ENCODE measurements at regions not wholly inside any gene's neighbourhood (a gene's known extent, or its start where the extent isn't known, plus 50 kb on each side); places are given as distances from the start of the nearest gene placed in this dataset.

- no peak for DNase-seq (ENCODE audit: low spot score)
- no peaks in the 10 kb centered on the region for H3K36me3 ChIP-seq
- TF ChIP-seq, protein P1, sequence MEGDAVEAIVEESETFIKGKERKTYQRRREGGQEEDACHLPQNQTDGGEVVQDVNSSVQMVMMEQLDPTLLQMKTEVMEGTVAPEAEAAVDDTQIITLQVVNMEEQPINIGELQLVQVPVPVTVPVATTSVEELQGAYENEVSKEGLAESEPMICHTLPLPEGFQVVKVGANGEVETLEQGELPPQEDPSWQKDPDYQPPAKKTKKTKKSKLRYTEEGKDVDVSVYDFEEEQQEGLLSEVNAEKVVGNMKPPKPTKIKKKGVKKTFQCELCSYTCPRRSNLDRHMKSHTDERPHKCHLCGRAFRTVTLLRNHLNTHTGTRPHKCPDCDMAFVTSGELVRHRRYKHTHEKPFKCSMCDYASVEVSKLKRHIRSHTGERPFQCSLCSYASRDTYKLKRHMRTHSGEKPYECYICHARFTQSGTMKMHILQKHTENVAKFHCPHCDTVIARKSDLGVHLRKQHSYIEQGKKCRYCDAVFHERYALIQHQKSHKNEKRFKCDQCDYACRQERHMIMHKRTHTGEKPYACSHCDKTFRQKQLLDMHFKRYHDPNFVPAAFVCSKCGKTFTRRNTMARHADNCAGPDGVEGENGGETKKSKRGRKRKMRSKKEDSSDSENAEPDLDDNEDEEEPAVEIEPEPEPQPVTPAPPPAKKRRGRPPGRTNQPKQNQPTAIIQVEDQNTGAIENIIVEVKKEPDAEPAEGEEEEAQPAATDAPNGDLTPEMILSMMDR (IDR thresholded peaks at IDR 0.05), result no peak
- no peaks in the 10 kb centered on the region for H3K27me3 ChIP-seq
- H3K4me3 ChIP-seq, result no peak overlapping the region
- H3K4me1 ChIP-seq, result peaks cover 0 to 8% of the 10 kb centered on the region in 2 donors
- H3K27ac ChIP-seq, result no peak overlapping the region
- H3K9me3 ChIP-seq, result no peaks in the 10 kb centered on the region
Observed at GRCh38 chr3:24545887-24546286, 51.2 kb upstream of the THRB start.

DNA sequence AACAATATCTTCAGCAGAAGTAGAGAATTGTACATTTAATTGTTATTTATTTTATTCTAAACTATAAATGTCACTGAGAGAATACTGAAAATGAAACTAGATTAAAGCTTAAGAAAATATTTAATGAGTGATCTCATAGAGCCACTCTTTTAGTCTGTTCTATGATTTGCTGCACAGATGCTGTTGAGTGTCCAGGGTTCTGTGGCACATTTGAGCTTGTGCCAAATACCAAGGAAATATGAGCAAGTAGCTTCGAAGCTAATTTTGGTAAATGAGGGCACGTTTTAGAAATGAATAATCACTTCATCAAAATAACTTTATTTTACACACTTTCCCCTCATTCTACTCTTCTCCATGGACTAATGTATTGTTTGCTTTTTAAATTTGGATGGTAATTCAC lies 53.6 kb upstream of the THRB start:
- no peaks in the 10 kb centered on the region for H3K27me3 ChIP-seq
- no peak for DNase-seq (ENCODE audit: low spot score)
- no peak overlapping the region for H3K4me3 ChIP-seq
- H3K36me3 ChIP-seq, result no peaks in the 10 kb centered on the region
- peaks cover 0 to 8% of the 10 kb centered on the region in 2 donors for H3K4me1 ChIP-seq
- TF ChIP-seq, protein P1 (IDR thresholded peaks at IDR 0.05), result no peak
- H3K27ac ChIP-seq, result no peak overlapping the region
- H3K9me3 ChIP-seq, result no peaks in the 10 kb centered on the region

DNA sequence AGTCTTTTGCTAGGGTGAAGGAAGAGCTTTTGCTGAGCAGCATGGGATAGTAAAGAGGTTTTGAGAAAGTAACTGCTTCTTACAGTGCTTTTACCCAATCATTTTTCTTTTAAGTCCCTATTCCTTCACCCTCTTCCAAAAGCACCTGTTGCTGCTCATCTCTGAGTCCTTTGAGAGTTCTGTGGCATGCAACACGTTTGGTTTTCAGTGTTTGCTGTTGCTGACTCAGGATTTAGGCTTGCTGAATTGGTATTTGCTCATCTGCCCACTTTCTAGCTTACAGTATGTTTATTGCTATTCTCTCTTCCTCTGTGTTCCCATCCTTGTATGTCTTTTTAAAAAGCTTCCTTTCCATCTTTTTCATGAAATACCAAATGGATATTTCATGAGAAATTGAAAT lies 55.9 kb upstream of the THRB start:
- H3K4me1 ChIP-seq, result peaks cover 0 to 8% of the 10 kb centered on the region in 2 donors
- no peak overlapping the region for H3K4me3 ChIP-seq
- DNase-seq (ENCODE audit: low spot score), result no peak
- no peaks in the 10 kb centered on the region for H3K9me3 ChIP-seq
- H3K27me3 ChIP-seq, result no peaks in the 10 kb centered on the region
- no peaks in the 10 kb centered on the region for H3K36me3 ChIP-seq
- TF ChIP-seq, protein P1 (IDR thresholded peaks at IDR 0.05), result no peak
- no peak overlapping the region for H3K27ac ChIP-seq

GRCh38 chr3:24551626-24552025 lies 57.0 kb upstream of the THRB start:
- TF ChIP-seq, protein P1 (IDR thresholded peaks at IDR 0.05), result no peak
- H3K27me3 ChIP-seq, result no peaks in the 10 kb centered on the region
- H3K36me3 ChIP-seq, result no peaks in the 10 kb centered on the region

GRCh38 chr3:24562895-24563294 lies 68.2 kb upstream of the THRB start:
- TF ChIP-seq, protein P1 (IDR thresholded peaks at IDR 0.05), result no peak
- DNase-seq (ENCODE audit: low spot score), result no peak
- Histone ChIP-seq H3K36me3 (no peaks in the 10 kb centered on the region), H3K27me3 (no peaks in the 10 kb centered on the region), H3K4me3 (no peak overlapping the region), H3K9me3 (peaks cover 0 to 4% of the 10 kb centered on the region in 2 donors), H3K27ac (no peak overlapping the region), H3K4me1 (no peaks in the 10 kb centered on the region)

More at GRCh38 chr3:24551626-24552025, 57.0 kb upstream of the THRB start:
- H3K4me1 ChIP-seq, result peaks cover 0 to 8% of the 10 kb centered on the region in 2 donors
- H3K4me3 ChIP-seq, result no peak overlapping the region
- DNase-seq (ENCODE audit: low spot score), result no peak
- H3K9me3 ChIP-seq, result no peaks in the 10 kb centered on the region
- H3K27ac ChIP-seq, result no peak overlapping the region

DNA sequence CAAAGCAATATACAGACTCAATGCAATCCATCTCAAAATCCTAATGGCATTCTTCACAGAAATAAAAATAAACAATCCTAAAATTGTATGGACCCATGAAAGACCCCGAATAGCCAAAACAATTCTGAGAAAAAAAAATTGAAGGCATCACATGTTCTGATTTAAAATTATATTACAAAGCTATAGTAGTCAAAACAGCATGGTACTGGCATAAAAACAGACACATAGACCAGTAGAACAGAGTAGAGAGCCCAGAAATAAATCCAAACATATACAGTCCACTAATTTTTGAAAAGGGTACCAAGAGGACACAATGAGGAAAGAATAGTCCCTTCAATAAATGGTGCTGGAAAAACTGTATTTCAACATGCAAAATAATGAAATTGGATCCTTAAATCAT lies 70.4 kb upstream of the THRB start:
- no peaks in the 10 kb centered on the region for H3K27me3 ChIP-seq
- H3K4me3 ChIP-seq, result no peak overlapping the region
- no peak for DNase-seq (ENCODE audit: low spot score)
- peaks cover 0 to 4% of the 10 kb centered on the region in 2 donors for H3K9me3 ChIP-seq
- TF ChIP-seq, protein P1 (IDR thresholded peaks at IDR 0.05), result no peak
- H3K4me1 ChIP-seq, result no peaks in the 10 kb centered on the region
- no peaks in the 10 kb centered on the region for H3K36me3 ChIP-seq
- no peak overlapping the region for H3K27ac ChIP-seq

Data from right atrium auricular region (tissue), 2 donors.